ENCODE measurements at regions not wholly inside any gene's neighbourhood (a gene's known extent, or its start where the extent isn't known, plus 50 kb on each side); places are given as distances from the start of the nearest gene placed in this dataset.
"Not testable (repeated sequence)": the region's sequence is repeated elsewhere in the genome, so short reads cannot be mapped to it uniquely, and the experiment has no call there.

DNA sequence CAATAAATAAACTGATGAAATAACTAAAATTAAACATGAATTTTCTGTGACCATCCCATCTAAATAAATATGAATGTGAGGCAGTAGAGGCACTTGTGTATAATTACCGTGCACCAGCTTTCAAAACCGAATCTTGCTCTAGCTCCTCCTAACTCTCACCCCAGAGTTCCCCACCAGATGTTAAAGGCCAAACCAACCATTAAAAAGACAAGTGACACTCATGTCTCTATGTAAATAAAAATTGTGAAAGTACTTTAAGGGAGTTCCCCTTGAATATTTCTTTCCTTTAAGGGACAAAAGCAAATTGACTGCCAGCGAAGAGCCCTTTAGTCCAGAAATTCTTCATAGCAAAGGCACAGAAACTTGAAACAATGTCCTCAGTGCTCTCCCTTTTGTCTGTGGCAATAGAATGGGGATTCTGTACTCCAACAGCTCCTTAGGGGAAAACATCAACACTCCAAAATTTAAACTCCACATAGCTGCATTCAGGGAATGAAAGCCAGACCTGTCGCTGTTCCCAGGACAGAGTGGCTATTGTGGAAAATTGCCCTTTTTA lies 101.7 kb upstream of the SOX21 start:
- FAIRE-seq: no peak

DNA sequence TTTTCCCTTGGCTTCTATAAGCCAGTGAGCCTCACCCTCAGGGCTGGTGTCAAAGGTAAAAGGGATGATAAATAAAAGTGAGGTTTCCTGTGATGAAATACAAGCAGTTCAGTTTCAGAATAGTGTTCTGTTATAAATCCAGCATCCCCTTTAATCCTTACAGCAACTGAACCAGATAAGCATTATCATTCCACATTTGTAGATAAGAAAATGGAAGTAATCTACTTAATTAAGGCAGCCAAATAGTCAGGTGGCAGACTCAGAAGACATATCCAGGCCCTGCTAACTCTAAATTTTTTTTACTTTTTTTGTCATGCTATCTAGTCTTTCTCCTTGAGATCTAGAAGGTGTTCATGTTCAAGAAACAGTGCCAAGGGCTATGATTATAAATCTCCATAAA lies 99.4 kb upstream of the SOX21 start:
- no peak for FAIRE-seq

DNA sequence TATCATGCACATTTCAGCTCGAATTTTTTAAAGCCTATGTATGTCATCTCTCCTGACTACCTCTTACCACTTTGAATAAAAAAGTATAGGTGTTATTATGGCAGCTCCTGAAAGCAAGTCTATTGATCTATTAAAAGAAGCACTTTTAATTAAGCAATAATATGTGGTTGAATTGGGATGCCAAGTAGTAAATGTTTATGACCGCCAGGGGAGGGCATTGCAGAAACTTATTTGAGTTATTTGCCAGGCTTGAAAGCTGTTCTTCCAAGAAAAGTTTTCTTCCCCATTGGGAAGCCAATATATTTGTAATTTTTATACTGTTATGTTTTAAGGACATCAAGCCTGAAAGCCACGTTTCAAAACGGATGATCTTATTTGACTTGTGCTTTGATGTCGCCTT lies 88.1 kb upstream of the SOX21 start:
- no peak for FAIRE-seq

DNA sequence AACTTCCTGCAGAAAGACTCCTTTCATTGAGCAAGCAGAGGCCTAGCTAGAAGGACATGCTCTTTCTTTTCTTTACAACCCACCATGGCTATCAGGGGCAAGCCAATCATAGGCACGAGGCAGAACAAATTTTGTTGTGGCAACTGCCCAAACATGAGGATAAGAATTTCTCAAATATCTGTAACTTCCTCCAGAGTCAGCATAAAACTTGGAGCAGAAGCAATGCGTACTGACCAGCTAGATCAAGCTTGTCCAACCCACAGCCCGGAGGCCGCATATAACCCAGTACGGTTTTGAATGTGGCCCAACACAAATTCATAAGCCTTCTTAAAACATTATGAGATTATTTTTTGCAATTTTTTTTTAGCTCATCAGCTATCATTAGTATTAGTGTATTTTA lies 87.0 kb upstream of the SOX21 start:
- no peak for FAIRE-seq

DNA sequence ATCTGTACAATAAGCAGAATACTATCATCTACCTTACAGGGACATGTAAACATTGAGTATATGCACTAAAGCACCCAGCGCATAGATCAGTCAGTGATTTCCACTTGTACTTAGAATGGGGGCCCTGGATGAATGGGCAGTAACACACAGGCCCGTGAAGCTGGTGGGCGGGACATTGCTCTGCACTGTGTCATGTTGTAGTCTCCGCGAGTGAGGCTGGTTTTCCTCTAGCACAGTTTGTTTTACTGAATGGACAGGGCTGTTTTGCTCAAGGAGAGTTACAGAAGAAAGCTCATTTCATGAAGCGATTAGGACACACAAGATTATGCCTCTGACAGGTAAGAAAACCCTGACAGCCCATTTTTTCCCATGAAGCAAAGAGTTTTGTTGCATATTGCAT lies 86.4 kb upstream of the SOX21 start:
- no peak for FAIRE-seq

DNA sequence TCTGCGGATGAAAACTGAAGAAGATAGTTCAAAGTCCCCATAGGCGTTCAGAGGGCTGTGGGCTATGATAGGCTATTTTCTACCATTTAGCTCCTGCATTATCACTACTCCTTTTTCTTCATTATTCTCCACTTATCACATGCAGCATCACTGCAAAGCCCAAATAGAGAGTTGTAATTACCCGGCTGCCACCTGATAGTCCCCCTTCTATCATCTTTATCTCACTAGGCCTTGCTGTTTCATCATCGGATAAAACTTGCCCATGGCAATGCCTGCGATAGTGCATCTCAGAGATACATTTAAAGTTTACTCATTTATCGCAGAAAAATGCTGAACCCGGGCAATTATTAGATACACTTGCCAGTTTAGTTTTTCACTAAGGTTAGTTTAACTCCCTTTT lies 82.9 kb upstream of the SOX21 start:
- no peak for FAIRE-seq

DNA sequence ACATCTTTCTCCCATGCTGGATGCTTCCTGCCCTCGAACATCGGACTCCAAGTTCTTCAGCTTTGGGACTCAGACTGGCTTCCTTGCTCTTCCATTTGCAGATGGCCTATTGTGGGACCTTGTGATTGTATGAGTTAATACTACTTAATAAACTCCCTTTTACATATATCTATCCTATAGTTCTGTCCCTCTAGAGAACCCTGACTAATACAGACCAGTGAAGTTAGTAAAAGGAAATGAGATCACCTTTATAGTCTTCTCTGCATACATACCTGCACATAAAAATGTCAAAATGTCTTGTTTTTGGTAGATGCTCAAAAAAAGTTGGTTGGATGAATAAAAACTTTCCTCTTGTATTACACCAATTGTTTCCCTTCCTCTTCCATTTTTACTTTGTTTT lies 73.9 kb upstream of the SOX21 start:
- not testable (repeated sequence) for FAIRE-seq

DNA sequence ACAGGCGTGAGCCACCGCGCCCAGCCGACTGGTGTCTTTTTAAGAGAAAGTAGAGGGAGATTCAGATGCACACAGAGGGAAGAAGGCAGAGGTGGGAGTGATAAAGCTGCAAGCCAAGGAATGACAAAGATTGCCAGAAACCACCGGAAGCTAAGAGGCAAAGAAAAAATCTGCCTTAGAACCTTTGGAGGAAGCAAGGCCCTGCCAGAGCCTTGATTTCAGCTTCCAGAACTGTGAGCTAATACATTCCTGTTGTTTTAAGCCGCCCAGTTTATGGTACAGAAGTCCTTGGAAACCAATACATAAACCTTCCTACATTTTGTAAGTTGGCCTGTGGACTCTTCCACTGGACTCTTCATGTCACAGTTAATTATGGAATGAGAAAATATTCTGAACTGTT lies 71.7 kb upstream of the SOX21 start:
- FAIRE-seq: no peak

DNA sequence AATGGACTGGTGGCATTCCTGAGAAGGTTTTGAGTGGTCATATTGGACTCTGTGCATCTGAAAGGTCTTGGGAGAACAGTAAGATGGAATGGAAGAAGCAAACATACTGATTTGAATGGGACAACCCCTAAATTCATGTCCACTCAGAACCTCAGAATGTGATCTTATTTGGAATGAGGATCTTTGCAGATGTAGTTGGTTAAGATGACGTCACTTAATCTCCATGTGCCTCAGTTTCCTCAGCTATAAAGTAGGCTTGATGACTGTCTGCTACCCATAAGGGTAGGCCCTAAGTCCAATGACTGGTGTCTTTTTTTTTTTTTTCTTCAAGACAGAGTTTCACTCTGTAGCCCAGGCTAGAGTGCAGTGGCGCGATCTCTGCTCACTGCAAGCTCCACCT lies 71.1 kb upstream of the SOX21 start:
- no peak for FAIRE-seq

DNA sequence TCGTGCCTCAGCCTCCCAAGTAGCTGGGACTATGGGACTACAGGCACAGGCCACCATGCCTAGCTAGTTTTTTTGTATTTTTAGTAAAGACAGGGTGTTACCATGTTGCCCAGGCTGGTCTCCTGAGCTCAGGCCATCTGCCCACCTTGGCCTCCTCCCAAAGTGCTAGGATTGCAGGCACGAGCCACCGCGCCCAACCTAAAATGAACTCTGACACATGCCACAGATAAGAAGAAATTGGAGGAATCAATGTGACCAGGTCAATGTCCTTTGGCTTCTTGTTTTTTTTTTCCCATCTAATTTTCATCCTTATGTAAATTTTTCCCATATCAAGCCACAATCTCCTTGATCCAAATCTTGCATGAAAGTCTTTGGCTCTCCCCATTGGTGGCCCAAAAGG lies 68.1 kb upstream of the SOX21 start:
- FAIRE-seq: no peak

DNA sequence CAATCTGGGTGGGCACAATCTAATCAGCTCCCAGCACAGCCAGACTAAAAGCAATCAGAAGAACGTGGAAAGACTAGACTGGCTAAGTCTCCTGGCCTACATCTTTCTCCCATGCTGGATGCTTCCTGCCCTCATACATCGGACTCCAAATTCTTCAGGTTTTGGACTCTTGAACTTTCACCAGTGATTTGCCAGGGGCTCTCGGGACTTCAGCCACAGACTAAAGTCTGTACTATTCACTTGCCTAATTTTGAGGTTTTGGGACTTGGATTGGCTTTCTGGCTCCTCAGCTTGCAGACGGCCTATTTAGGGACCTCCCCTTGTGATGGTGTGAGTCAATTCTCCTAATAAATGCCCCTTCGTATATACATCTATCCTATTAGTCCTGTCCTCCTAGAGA lies 66.6 kb upstream of the SOX21 start:
- no peak for FAIRE-seq

DNA sequence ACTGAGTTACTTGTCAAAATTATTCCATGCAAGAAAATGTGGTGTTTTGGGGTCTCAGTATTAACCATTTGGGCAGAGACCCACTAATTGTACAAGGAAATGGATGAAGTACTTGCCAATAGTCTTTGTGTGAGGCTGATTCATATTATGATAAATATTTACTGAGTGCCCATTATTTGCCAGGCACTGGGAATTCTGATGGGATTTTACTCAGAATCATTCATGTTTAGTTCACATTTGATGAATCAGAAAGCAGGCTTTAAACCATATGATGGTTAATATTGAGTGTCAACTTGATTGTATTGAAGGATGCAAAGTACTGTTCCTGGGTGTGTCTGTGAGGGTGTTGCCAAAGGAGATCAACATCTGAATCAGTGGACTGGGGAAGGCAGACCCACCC lies 66.2 kb upstream of the SOX21 start:
- no peak for FAIRE-seq

DNA sequence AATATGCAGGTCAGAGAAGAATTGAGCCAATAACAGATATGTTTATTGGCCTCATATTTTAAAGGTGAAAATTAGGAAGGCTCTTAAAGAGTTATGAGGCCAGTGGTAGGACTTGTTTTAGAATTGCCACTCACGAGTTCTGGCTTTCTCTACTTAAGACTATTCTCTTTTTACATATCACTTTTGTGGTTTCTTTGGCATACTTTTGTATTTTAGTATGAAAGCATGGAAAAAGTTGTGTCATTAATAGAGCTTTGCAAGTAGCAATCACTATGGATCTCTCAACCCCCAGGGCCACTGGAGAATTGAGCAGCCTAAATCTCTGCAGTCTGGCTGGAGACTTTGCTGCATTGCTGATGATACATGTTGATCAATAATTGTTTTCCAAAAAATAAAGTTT lies 64.6 kb upstream of the SOX21 start:
- FAIRE-seq: no peak

DNA sequence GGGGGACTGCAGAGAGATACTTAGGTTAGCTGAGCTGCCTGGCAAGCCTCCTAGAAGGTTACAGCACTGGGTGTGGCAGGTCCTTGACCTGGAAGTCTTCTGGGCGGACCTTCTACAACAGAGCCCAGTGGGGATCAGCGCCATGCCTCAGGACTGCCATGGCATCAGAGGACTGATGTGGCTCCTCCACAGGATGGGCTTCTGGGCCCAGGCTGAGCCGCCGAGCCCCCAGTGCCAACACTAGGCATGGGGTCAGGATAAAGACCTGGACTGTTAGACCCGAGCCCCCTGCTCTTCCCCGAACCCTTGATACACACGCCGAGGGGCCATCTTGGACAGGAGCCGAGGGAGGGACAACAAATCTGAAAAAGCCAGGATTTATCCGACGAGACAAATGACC lies 64.0 kb upstream of the SOX21 start:
- FAIRE-seq: no peak

DNA sequence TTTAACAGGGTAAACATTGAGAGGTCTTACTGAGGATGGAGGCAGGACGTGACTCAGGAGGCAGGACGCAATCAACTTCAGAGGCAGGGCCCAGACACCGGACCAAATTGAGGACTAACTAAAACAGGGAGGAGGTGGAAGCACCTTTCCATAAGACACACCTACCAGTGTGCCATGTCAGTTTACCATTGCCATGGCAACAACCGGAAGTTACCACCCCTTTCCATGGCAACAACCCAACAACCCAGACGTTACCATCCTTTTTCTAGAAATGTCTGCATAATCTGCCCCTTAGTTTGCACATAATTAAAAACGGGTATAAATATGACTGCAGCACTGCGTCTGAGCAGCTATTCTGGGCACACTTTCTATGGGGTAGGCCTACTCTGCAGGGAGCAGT lies 53.5 kb upstream of the SOX21 start:
- FAIRE-seq: no peak

DNA sequence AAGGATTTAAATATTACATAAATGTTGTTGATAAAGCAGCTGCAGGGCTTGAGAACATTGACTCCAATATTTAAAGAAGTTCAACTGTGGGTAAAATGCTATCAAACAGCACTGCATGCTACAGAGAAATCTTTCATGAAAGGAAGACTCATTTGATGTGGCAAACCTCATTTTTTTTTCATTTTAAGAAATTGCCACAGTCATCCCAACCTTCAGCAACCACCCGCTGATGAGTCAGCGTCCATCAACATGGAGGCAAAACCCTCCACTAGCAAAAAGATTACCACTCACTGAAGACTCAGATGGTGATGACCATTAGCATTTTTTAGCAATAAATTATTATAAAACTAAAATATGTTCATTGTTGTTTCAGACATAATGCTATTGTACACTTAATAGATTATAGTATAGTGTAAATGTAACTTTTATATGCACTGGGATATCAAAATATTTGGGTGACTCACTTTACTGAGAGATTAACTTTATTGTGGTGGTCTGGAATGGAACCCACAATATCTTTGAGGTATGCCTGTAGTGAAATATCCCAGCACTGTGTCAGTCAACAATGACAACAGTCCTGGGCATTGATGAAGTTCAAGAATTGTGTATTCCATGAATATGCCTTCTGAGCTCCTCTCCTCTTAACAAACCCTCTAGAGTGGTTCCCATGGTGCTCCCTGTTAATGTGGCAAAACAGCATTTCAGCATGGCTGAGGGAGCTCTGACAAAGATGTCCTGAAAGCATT lies 52.4 kb upstream of the SOX21 start:
- FAIRE-seq: no peak

All from islet of Langerhans (tissue), 1 donor.